ENCODE measurements at regions not wholly inside any gene's neighbourhood (a gene's known extent, or its start where the extent isn't known, plus 50 kb on each side); places are given as distances from the start of the nearest gene placed in this dataset.

- POLR2A ChIA-PET: no interaction called here
- no peak overlapping the region for H3K27ac ChIP-seq (ENCODE audit: low read depth, low read length, poor library complexity, severe bottlenecking)
- H3K79me2 ChIP-seq (ENCODE audit: insufficient read depth, low read depth, low read length): no peaks in the 10 kb centered on the region
- H3K4me2 ChIP-seq (ENCODE audit: low read length): no peak overlapping the region
- no peak overlapping the region for H3K4me3 ChIP-seq (ENCODE audit: low read depth, low read length, poor library complexity, severe bottlenecking)
- H3K9me3 ChIP-seq (ENCODE audit: low read length): no peaks in the 10 kb centered on the region
- no TSS peak for BruUV-seq (replicated peaks)
- DNase-seq (ENCODE audit: low spot score): no peak
- no peak for TF ChIP-seq EZH2phosphoT487 (IDR thresholded peaks at IDR 0.05; ENCODE audit: borderline replicate concordance, low read depth, low read length)
- TF ChIP-seq CTCF (conservative IDR thresholded peaks at IDR 0.05; ENCODE audit: low read length): no peak
- no peak overlapping the region for H2AFZ ChIP-seq (ENCODE audit: low read length)
- intact Hi-C loops (cut with micrococcal nuclease; ENCODE audit: unreplicated experiment): no loop called here
- no peaks in the 10 kb centered on the region for H3K36me3 ChIP-seq (ENCODE audit: insufficient read depth, low read length)
- CTCF ChIA-PET (ENCODE audit: unreplicated experiment): no interaction called here
- no peaks in the 10 kb centered on the region for H3K9me2 ChIP-seq (ENCODE audit: insufficient read depth, low read length)
- H3K4me1 ChIP-seq (ENCODE audit: insufficient read depth, low read length, poor library complexity, severe bottlenecking): no peaks in the 10 kb centered on the region
- H4K20me1 ChIP-seq (ENCODE audit: insufficient read depth, low read length): no peaks in the 10 kb centered on the region
Observed at GRCh38 chr20:63121749-63122405, 94.1 kb downstream of the YTHDF1 start.

- no TSS peak for BruUV-seq (replicated peaks)
- CTCF ChIA-PET (ENCODE audit: unreplicated experiment): no interaction called here
Observed at GRCh38 chr20:63121246-63121645, 94.7 kb downstream of the YTHDF1 start.

More at GRCh38 chr20:63121246-63121645, 94.7 kb downstream of the YTHDF1 start:
- Histone ChIP-seq H3K36me3 (ENCODE audit: insufficient read depth, low read length) (no peaks in the 10 kb centered on the region), H3K79me2 (ENCODE audit: insufficient read depth, low read depth, low read length) (no peaks in the 10 kb centered on the region), H3K9me2 (ENCODE audit: insufficient read depth, low read length) (no peaks in the 10 kb centered on the region), H3K4me2 (ENCODE audit: low read length) (no peak overlapping the region), H3K9me3 (ENCODE audit: low read length) (no peaks in the 10 kb centered on the region), H3K4me3 (ENCODE audit: low read depth, low read length, poor library complexity, severe bottlenecking) (no peak overlapping the region), H2AFZ (ENCODE audit: low read length) (no peak overlapping the region), H3K4me1 (ENCODE audit: insufficient read depth, low read length, poor library complexity, severe bottlenecking) (no peaks in the 10 kb centered on the region), H3K27ac (ENCODE audit: low read depth, low read length, poor library complexity, severe bottlenecking) (no peak overlapping the region), H4K20me1 (ENCODE audit: insufficient read depth, low read length) (no peaks in the 10 kb centered on the region)
- POLR2A ChIA-PET: no interaction called here
- TF ChIP-seq CTCF (conservative IDR thresholded peaks at IDR 0.05; ENCODE audit: low read length) (no peak), EZH2phosphoT487 (IDR thresholded peaks at IDR 0.05; ENCODE audit: borderline replicate concordance, low read depth, low read length) (no peak)
- DNase-seq (ENCODE audit: low spot score): no peak
- intact Hi-C loops (cut with micrococcal nuclease; ENCODE audit: unreplicated experiment): no loop called here
